Small intestine (tissue), 7 donors: ENCODE measurements at regions not wholly inside any gene's neighbourhood (a gene's known extent, or its start where the extent isn't known, plus 50 kb on each side); places are given as distances from the start of the nearest gene placed in this dataset.

Experiments used
- DNase-seq, 2 donors: peaks; one replicate each; pipeline versions ENCODE4 v3.0.0 to v3.0.0-alpha.2; 2013
- FAIRE-seq: peaks from 2 replicates; lab custom pipeline; 2012; peaks lifted over from hg19 to GRCh38; lab: Jason Lieb, UNC
- H3K27ac ChIP-seq, 3 donors: one replicate each; pipeline ENCODE4 v1.5.1; 2013; ENCODE audit warnings: low read length in 2 of 3, mild to moderate bottlenecking in 2 of 3, control low read depth in 1 of 3, inconsistent platforms in 1 of 3, low read depth in 1 of 3, moderate library complexity in 1 of 3
- H3K27me3 ChIP-seq, 3 donors: one replicate each; pipeline ENCODE4 v1.6.1; 2013; ENCODE audit warnings: low read length in 3 of 3, inconsistent platforms in 1 of 3; ENCODE audit not compliant: control insufficient read depth in 3 of 3, insufficient read depth in 3 of 3
- H3K36me3 ChIP-seq, 3 donors: one replicate each; pipeline ENCODE4 v1.6.1; 2013; ENCODE audit warnings: low read length in 3 of 3, inconsistent platforms in 1 of 3, low read depth in 1 of 3, mild to moderate bottlenecking in 1 of 3, moderate library complexity in 1 of 3; ENCODE audit not compliant: control insufficient read depth in 3 of 3, insufficient read depth in 2 of 3
- H3K4me1 ChIP-seq, 3 donors: one replicate each; pipeline ENCODE4 v1.6.1; 2013; ENCODE audit warnings: low read length in 2 of 3, inconsistent platforms in 1 of 3, low read depth in 1 of 3, mild to moderate bottlenecking in 1 of 3, moderate library complexity in 1 of 3; ENCODE audit not compliant: control insufficient read depth in 3 of 3, insufficient read depth in 2 of 3
- H3K4me3 ChIP-seq, 3 donors: one replicate each; pipeline ENCODE4 v1.5.1; 2013; ENCODE audit warnings: low read length in 3 of 3, control low read depth in 1 of 3, inconsistent platforms in 1 of 3, low read depth in 1 of 3, mild to moderate bottlenecking in 1 of 3, moderate library complexity in 1 of 3
- H3K9me3 ChIP-seq, 2 donors: one replicate each; pipeline ENCODE4 v1.6.1; 2013; ENCODE audit warnings: low read depth in 1 of 2, low read length in 1 of 2; ENCODE audit not compliant: control insufficient read depth in 2 of 2, insufficient read depth in 1 of 2
- WGBS, 3 donors: extraction: QIAGEN DNeasy Blood & Tissue Kit; methylation state at CpG; one replicate each; pipeline ENCODE4 v1.1.7; 2013; 5-methylcytosine and 5-hydroxymethylcytosine counted together
- donor health status: healthy with polysubstance abuse.
- donor health status: control.
- donor health status: control.
- donor health status: Bipolar disorder and iron deficiency.
- donor health status: healthy.

DNA sequence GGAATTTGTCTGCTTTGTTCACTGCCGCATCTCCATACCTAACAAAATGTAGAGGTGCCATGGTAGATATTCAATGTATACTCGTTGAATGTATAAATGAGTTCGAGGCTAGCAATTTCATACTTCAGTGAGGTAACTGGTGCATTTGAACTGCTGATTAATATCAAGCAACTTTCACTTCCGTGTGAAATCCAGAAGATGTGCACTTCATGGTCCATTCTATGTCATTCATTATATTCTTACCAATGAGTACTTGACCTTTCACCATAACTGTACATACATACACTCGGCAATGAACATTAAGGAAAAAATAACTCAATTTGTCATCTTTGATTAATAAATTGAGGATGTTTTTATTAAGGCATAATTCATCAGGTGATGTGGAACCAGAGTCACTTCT is 598.5 kb downstream of the ZNF385D start:
- no peaks in the 10 kb centered on the region for H3K27me3 ChIP-seq
- no peak for FAIRE-seq

DNA sequence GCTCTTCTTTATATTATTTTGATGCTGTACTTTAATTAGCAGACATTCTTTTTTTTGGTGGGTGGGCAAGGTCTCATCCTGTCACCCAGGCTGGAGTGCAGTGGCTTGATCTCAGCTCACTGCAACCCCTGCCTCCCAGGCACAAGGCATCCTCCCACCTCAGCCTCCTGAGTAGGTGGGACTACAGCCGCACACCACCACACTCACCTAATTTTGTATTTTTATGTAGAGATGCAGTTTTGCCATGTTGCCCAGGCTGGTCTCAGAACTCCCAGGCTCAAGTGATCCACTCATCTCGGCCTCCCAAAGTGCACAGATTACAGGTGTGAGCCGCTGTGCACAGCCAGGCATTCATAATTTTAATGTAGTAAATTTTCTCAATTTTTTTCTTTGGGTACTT is 608.1 kb downstream of the ZNF385D start:
- no peak overlapping the region for H3K27ac ChIP-seq
- 83 to 92% (median 83%) methylated on average over 3 of the region's 3 CpGs for WGBS, 3 donors
- peaks cover 0 to 4% of the 10 kb centered on the region in 2 donors for H3K9me3 ChIP-seq
- H3K4me1 ChIP-seq = no peaks in the 10 kb centered on the region
- FAIRE-seq (no peak), DNase-seq (no peak)
- H3K36me3 ChIP-seq = no peaks in the 10 kb centered on the region
- no peaks in the 10 kb centered on the region for H3K27me3 ChIP-seq
- H3K4me3 ChIP-seq = no peak overlapping the region

More for the DNA sequence above, 598.5 kb downstream of the ZNF385D start:
- no peak for DNase-seq
- Histone ChIP-seq H3K4me1 (no peaks in the 10 kb centered on the region), H3K36me3 (no peaks in the 10 kb centered on the region), H3K9me3 (no peaks in the 10 kb centered on the region), H3K4me3 (no peak overlapping the region), H3K27ac (no peak overlapping the region)
- 70 to 73% (median 71%) methylated on average over 5 of the region's 5 CpGs for WGBS, 3 donors

DNA sequence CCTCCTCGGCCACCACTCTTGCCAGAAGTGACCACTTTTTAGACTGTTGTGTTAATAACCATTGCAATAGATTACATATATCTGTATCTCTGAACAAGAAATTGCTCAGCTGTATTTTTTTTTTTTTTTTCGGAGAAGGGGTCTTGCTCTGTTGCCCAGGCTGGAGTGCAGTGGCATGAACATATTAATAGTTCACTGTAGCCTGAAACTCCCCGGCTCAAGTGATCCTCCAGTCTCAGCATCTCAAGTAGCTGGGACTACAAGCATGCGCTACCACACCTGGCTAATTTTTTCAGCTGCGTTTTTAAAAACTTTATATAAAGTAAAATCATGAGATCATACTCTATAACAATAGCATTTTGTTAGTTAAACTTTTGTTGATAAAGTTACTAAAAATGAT is 609.0 kb downstream of the ZNF385D start:
- H3K4me3 ChIP-seq = no peak overlapping the region
- no peak overlapping the region for H3K27ac ChIP-seq
- peaks cover 0 to 4% of the 10 kb centered on the region in 2 donors for H3K9me3 ChIP-seq
- FAIRE-seq = no peak
- DNase-seq = no peak
- no peaks in the 10 kb centered on the region for H3K4me1 ChIP-seq
- H3K36me3 ChIP-seq = no peaks in the 10 kb centered on the region
- no peaks in the 10 kb centered on the region for H3K27me3 ChIP-seq
- 91 to 94% (median 92%) methylated on average over 5 of the region's 5 CpGs for WGBS, 3 donors

DNA sequence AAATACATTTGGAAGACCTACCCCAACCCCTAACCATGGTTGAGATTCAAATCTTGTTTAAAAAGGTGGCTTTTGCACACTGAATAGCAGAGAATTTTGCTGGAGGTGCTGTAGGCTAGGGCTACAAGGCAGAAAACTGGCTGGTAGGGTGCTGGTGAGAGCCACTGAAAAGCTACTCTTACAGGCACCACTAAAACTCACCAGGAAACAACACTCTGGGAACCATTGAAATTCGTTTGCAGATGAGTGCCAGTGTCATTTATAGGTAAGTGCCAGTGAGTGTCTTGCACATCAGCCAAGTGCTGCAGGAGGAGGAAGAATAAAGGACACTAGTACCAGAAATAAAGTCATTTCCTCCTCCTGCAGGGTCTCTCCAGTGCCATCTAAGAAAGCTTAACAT is 610.2 kb downstream of the ZNF385D start:
- no peak for FAIRE-seq
- H3K36me3 ChIP-seq = no peaks in the 10 kb centered on the region
- no peaks in the 10 kb centered on the region for H3K27me3 ChIP-seq
- H3K27ac ChIP-seq = no peak overlapping the region
- 0 to 17% (median 8%) methylated on average over 1 of the region's 1 CpG for WGBS, 3 donors
- DNase-seq = no peak
- H3K4me1 ChIP-seq = no peaks in the 10 kb centered on the region
- H3K4me3 ChIP-seq = no peak overlapping the region
- peaks cover 0 to 4% of the 10 kb centered on the region in 2 donors for H3K9me3 ChIP-seq

DNA sequence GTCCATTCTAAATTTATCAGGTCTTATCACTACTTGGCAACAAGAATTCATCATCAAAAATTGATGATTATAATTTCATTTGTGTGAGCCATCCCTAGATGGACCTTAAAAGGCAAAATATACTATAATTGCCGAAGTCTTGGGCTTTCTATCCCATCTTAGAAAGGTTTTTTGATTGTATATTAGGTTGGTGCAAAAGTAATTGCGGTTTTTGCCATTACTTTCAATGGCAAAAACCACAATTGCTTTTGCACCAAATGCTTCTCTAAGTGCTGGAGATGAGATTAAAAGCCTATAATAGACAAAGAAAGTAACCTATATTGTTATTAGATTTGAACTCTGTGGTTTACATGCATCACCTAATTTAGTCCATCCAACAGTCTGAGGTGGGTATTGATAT is 612.9 kb downstream of the ZNF385D start:
- FAIRE-seq (no peak), DNase-seq (no peak)
- 47 to 65% (median 49%) methylated on average over 2 of the region's 2 CpGs for WGBS, 3 donors
- no peaks in the 10 kb centered on the region for H3K36me3 ChIP-seq
- H3K4me1 ChIP-seq = no peaks in the 10 kb centered on the region
- H3K4me3 ChIP-seq = no peak overlapping the region
- H3K27me3 ChIP-seq = no peaks in the 10 kb centered on the region
- no peaks in the 10 kb centered on the region for H3K9me3 ChIP-seq
- H3K27ac ChIP-seq = no peak overlapping the region

DNA sequence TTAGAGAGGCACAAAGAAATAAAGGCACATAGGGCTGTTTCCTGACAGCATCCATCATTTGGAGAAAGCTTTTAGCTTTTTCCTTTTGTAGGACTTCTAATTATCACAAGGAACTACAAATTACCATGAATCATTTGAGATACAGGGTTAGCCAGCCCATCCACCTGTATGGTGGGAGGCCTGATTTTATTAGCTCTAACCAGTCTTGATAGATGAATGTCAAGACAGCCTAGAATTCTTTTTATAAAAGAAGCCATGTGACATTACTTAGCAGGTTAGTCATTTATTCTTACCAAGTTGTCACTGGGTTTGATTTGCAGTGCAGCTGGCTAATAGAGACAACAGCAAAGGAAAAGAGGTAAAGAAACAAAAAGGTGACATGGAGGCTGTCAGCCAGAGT is 618.1 kb downstream of the ZNF385D start:
- H3K4me3 ChIP-seq = no peak overlapping the region
- DNase-seq = no peak
- no peaks in the 10 kb centered on the region for H3K36me3 ChIP-seq
- H3K27me3 ChIP-seq = no peaks in the 10 kb centered on the region
- H3K4me1 ChIP-seq = no peaks in the 10 kb centered on the region
- no peak for FAIRE-seq
- no peak overlapping the region for H3K27ac ChIP-seq
- peaks cover 0 to 3% of the 10 kb centered on the region in 2 donors for H3K9me3 ChIP-seq

DNA sequence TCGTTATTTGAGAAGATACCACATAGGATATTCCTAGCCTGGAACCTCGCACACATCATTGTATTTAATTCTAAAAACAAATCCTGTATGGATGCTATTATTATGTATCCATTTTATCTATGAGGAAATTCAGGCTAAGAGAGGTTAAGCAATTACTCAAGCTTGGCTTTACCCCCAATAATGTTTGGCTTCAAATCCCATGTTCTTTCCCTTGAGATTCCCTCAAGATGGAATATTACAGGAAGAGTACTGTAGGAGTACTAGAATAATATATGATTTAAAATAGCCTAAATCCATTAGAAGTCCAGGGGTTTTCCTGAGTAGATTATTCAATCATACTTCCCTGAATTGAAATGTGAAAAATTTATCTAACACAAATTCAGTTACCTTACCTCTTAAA is 630.2 kb downstream of the ZNF385D start:
- Histone ChIP-seq H3K4me3 (no peak overlapping the region), H3K36me3 (no peaks in the 10 kb centered on the region), H3K9me3 (peaks cover 0 to 13% of the 10 kb centered on the region in 2 donors), H3K4me1 (no peaks in the 10 kb centered on the region), H3K27me3 (no peaks in the 10 kb centered on the region), H3K27ac (no peak overlapping the region)
- FAIRE-seq (no peak), DNase-seq (no peak)
- 80 to 90% (median 80%) methylated on average over 2 of the region's 2 CpGs for WGBS, 3 donors

DNA sequence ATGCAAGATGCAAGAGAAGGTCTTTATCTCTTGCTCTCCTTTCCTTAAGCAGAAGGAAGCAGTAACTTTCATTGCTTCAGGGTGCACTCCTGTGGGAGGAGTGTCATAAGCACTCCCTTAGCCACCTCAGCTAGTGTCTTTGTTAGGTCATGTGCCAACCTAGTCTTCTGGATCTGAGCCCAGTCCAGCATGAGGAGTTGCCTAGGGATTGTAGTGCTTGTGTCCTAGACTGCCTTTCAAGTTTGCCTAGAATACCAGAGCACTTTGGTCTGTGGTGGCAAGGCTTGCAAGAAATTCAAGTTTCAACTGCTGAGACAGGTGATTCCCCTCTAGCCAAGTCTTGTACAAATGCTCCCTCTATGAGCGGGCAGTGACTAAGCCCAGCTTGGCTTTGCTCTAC is 633.6 kb downstream of the ZNF385D start:
- DNase-seq (no peak), FAIRE-seq (no peak)
- WGBS, 3 donors = 45 to 91% (median 88%) methylated on average over 1 of the region's 1 CpG
- H3K27me3 ChIP-seq = no peaks in the 10 kb centered on the region
- no peaks in the 10 kb centered on the region for H3K36me3 ChIP-seq
- no peaks in the 10 kb centered on the region for H3K4me1 ChIP-seq
- H3K4me3 ChIP-seq = no peak overlapping the region
- H3K9me3 ChIP-seq = peaks cover 0 to 9% of the 10 kb centered on the region in 2 donors
- no peak overlapping the region for H3K27ac ChIP-seq

DNA sequence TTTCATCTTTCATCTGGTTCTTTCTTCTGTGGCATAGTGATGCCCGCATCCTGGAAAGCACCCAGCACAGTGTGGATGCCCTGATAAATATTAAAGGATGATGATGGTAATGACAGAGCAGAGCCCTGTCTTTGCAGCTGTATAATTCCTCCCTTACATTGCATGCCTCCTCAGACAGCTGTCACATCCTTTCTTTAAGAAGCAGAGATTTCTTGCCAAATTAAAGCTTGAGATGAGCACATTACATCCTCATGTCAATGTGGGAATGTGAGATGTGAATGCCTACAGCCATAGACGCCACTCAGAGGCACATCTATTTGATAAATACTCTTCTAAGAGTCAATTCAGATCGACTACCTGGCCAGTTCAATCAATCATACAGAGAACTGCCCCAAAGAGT is 642.0 kb downstream of the ZNF385D start:
- Histone ChIP-seq H3K27me3 (no peaks in the 10 kb centered on the region), H3K36me3 (no peaks in the 10 kb centered on the region), H3K4me3 (no peak overlapping the region), H3K4me1 (no peaks in the 10 kb centered on the region), H3K9me3 (peaks cover 0 to 11% of the 10 kb centered on the region in 2 donors), H3K27ac (no peak overlapping the region)
- DNase-seq = no peak
- FAIRE-seq = no peak
- WGBS, 3 donors = 57 to 61% (median 58%) methylated on average over 3 of the region's 3 CpGs
